Lower leg skin (tissue), 3 donors: ENCODE measurements at regions not wholly inside any gene's neighbourhood (a gene's known extent, or its start where the extent isn't known, plus 50 kb on each side); places are given as distances from the start of the nearest gene placed in this dataset.

ENCODE experiments used
- POLR2A ChIP-seq, 2 donors: fragments of 450-650 bp; IDR thresholded peaks; one replicate each; pipeline ENCODE4 v1.6.1; 2016 to 2017; ENCODE audit warnings: antibody characterized with exemption in 2 of 2, mild to moderate bottlenecking in 1 of 2, moderate library complexity in 1 of 2
- TF ChIP-seq, protein P1 (sequence below), 3 donors: fragments of 450-650 bp; IDR thresholded peaks; one replicate each; pipeline ENCODE4 v1.5.1; 2016; ENCODE audit warnings: antibody characterized with exemption in 3 of 3, mild to moderate bottlenecking in 3 of 3, moderate library complexity in 2 of 3

DNA sequence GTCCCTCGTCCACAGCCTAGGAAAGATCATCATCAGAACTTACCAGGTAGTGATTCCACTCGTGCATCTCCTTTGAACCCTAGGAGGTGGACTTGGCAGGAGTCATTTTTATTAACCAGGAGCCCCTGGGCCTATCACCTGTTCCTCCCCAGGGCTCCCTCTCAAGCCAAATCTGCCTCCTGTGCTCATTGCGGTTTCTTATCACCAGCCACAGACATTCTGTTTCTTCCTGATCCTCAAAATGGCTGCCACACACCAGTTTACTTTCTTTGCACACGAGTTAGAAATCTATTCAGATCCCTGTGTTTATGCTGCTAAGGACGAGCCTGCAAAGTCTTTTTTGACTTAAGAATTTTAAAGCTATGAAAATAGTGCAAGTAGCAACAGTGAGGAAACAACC, 354.5 kb upstream of the BOD1L1 start:
- TF ChIP-seq, protein P1, sequence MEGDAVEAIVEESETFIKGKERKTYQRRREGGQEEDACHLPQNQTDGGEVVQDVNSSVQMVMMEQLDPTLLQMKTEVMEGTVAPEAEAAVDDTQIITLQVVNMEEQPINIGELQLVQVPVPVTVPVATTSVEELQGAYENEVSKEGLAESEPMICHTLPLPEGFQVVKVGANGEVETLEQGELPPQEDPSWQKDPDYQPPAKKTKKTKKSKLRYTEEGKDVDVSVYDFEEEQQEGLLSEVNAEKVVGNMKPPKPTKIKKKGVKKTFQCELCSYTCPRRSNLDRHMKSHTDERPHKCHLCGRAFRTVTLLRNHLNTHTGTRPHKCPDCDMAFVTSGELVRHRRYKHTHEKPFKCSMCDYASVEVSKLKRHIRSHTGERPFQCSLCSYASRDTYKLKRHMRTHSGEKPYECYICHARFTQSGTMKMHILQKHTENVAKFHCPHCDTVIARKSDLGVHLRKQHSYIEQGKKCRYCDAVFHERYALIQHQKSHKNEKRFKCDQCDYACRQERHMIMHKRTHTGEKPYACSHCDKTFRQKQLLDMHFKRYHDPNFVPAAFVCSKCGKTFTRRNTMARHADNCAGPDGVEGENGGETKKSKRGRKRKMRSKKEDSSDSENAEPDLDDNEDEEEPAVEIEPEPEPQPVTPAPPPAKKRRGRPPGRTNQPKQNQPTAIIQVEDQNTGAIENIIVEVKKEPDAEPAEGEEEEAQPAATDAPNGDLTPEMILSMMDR (IDR thresholded peaks at IDR 0.05) = no peak
- no peak for TF ChIP-seq POLR2A (IDR thresholded peaks at IDR 0.05)
